ENCODE measurements at regions not wholly inside any gene's neighbourhood (a gene's known extent, or its start where the extent isn't known, plus 50 kb on each side); places are given as distances from the start of the nearest gene placed in this dataset.

GRCh38 chrX:40177942-40178715 is 80.4 kb upstream of the BCOR start:
- DNase-seq = no peak
- Histone ChIP-seq H3K9me3 (replicated peaks) (no peaks in the 10 kb centered on the region), H3K4me3 (no peak overlapping the region), H3K36me3 (no peaks in the 10 kb centered on the region), H3K4me1 (peaks cover 16% of the 10 kb centered on the region), H3K27ac (replicated peaks) (peak overlapping the region; percentile 97), H3K27me3 (ENCODE audit: low read depth) (no peaks in the 10 kb centered on the region)
- intact Hi-C loops (cut with micrococcal nuclease) = no loop called here
- TF ChIP-seq CTCF (IDR thresholded peaks at IDR 0.05; ENCODE audit: borderline replicate concordance) = no peak

- peaks cover 22% of the 10 kb centered on the region for H3K4me1 ChIP-seq
- H3K27ac ChIP-seq (replicated peaks) = peak overlapping the region; percentile 97
- intact Hi-C loops (cut with micrococcal nuclease) = no loop called here
- TF ChIP-seq CTCF (IDR thresholded peaks at IDR 0.05; ENCODE audit: borderline replicate concordance) = no peak
- peak overlapping the region; percentile 74 for H3K4me3 ChIP-seq
- H3K27me3 ChIP-seq (ENCODE audit: low read depth) = no peaks in the 10 kb centered on the region
- no peak for DNase-seq
- no peaks in the 10 kb centered on the region for H3K36me3 ChIP-seq
- H3K9me3 ChIP-seq (replicated peaks) = no peaks in the 10 kb centered on the region
Measured at GRCh38 chrX:40177489-40177888, 79.7 kb upstream of the BCOR start.

GRCh38 chrX:40177117-40177430 is 79.3 kb upstream of the BCOR start:
- H3K27ac ChIP-seq (replicated peaks) = peak overlapping the region; percentile 97
- intact Hi-C loops (cut with micrococcal nuclease) = no loop called here
- no peaks in the 10 kb centered on the region for H3K27me3 ChIP-seq (ENCODE audit: low read depth)
- no peak for DNase-seq
- peak; percentile 12 for TF ChIP-seq CTCF (IDR thresholded peaks at IDR 0.05; ENCODE audit: borderline replicate concordance)
- H3K9me3 ChIP-seq (replicated peaks) = no peaks in the 10 kb centered on the region
- H3K4me3 ChIP-seq = peak overlapping the region; percentile 74
- peaks cover 23% of the 10 kb centered on the region for H3K4me1 ChIP-seq
- no peaks in the 10 kb centered on the region for H3K36me3 ChIP-seq

- intact Hi-C loops (cut with micrococcal nuclease) = no loop called here
- H3K4me3 ChIP-seq = peak overlapping the region; percentile 74
- H3K4me1 ChIP-seq = peaks cover 23% of the 10 kb centered on the region
- no peak for TF ChIP-seq CTCF (IDR thresholded peaks at IDR 0.05; ENCODE audit: borderline replicate concordance)
- H3K9me3 ChIP-seq (replicated peaks) = no peaks in the 10 kb centered on the region
- H3K36me3 ChIP-seq = no peaks in the 10 kb centered on the region
- peak; percentile 76 for DNase-seq
- peak overlapping the region; percentile 97 for H3K27ac ChIP-seq (replicated peaks)
- no peaks in the 10 kb centered on the region for H3K27me3 ChIP-seq (ENCODE audit: low read depth)
Measured at GRCh38 chrX:40176351-40177116, 78.8 kb upstream of the BCOR start.

- Histone ChIP-seq H3K36me3 (no peaks in the 10 kb centered on the region), H3K27me3 (ENCODE audit: low read depth) (no peaks in the 10 kb centered on the region), H3K4me1 (peaks cover 31% of the 10 kb centered on the region)
Measured at GRCh38 chrX:40175511-40176350, 78.0 kb upstream of the BCOR start.

More at GRCh38 chrX:40175511-40176350, 78.0 kb upstream of the BCOR start:
- TF ChIP-seq CTCF (IDR thresholded peaks at IDR 0.05; ENCODE audit: borderline replicate concordance) = no peak
- peak overlapping the region; percentile 74 for H3K4me3 ChIP-seq
- intact Hi-C loops (cut with micrococcal nuclease) = no loop called here
- H3K27ac ChIP-seq (replicated peaks) = peak overlapping the region; percentile 97
- no peaks in the 10 kb centered on the region for H3K9me3 ChIP-seq (replicated peaks)
- DNase-seq = peak; percentile 74

Measured in left ventricle myocardium inferior (tissue), 1 donor.